GM19035 (cell line): ENCODE measurements at regions not wholly inside any gene's neighbourhood (a gene's known extent, or its start where the extent isn't known, plus 50 kb on each side); places are given as distances from the start of the nearest gene placed in this dataset.

Experiments
- ATAC-seq: cut with Tn5 transposase; IDR thresholded peaks from one replicate; pipeline ENCODE4 v1.9.1; 2021; ENCODE audit not compliant: unreplicated experiment

- no peak for ATAC-seq
Measured at GRCh38 chr5:63375851-63376250, 586.4 kb downstream of the HTR1A start.

GRCh38 chr5:63374085-63374484 lies 588.2 kb downstream of the HTR1A start:
- no peak for ATAC-seq

- ATAC-seq, result no peak
Measured at GRCh38 chr5:63351164-63351563, 611.1 kb downstream of the HTR1A start.

- ATAC-seq, result no peak
Measured at GRCh38 chr5:63346451-63346850, 615.8 kb downstream of the HTR1A start.

- no peak for ATAC-seq
Measured at GRCh38 chr5:63341442-63341841, 620.8 kb downstream of the HTR1A start.

- ATAC-seq, result no peak
Measured at GRCh38 chr5:63323926-63324325, 638.3 kb downstream of the HTR1A start.

GRCh38 chr5:63314551-63314950 lies 647.7 kb downstream of the HTR1A start:
- no peak for ATAC-seq

- no peak for ATAC-seq
Measured at GRCh38 chr5:63310644-63311043, 651.6 kb downstream of the HTR1A start.

GRCh38 chr5:63306909-63307308 lies 655.3 kb downstream of the HTR1A start:
- no peak for ATAC-seq

GRCh38 chr5:63293317-63293716 lies 668.9 kb downstream of the HTR1A start:
- ATAC-seq, result no peak

- no peak for ATAC-seq
Measured at GRCh38 chr5:63286724-63287123, 675.5 kb downstream of the HTR1A start.

- ATAC-seq, result no peak
Measured at GRCh38 chr5:63263411-63263810, 684.8 kb downstream of the LRRC70 start.

GRCh38 chr5:63262185-63262981 lies 683.8 kb downstream of the LRRC70 start:
- no peak for ATAC-seq

GRCh38 chr5:63261695-63262094 lies 683.1 kb downstream of the LRRC70 start:
- no peak for ATAC-seq

- no peak for ATAC-seq
Measured at GRCh38 chr5:63255594-63255993, 677.0 kb downstream of the LRRC70 start.

GRCh38 chr5:63250939-63251338 lies 672.3 kb downstream of the LRRC70 start:
- ATAC-seq, result no peak

GRCh38 chr5:63249960-63250359 lies 671.3 kb downstream of the LRRC70 start:
- no peak for ATAC-seq

- no peak for ATAC-seq
Measured at GRCh38 chr5:63247651-63248050, 669.0 kb downstream of the LRRC70 start.

GRCh38 chr5:63245271-63245670 lies 666.7 kb downstream of the LRRC70 start:
- ATAC-seq, result no peak

- ATAC-seq, result no peak
Measured at GRCh38 chr5:63240063-63240755, 661.6 kb downstream of the LRRC70 start.

- no peak for ATAC-seq
Measured at GRCh38 chr5:63233911-63234310, 655.3 kb downstream of the LRRC70 start.

GRCh38 chr5:63233361-63233760 lies 654.7 kb downstream of the LRRC70 start:
- no peak for ATAC-seq
